ENCODE measurements at regions not wholly inside any gene's neighbourhood (a gene's known extent, or its start where the extent isn't known, plus 50 kb on each side); places are given as distances from the start of the nearest gene placed in this dataset.

- WGBS (ENCODE audit: extremely low coverage, insufficient coverage, insufficient read length) = no CpG with 5 or more reads among the region's 11 CpGs
- no peak overlapping the region for H3K9ac ChIP-seq (ENCODE audit: low read length)
- no peak overlapping the region for H3K18ac ChIP-seq (ENCODE audit: low read length)
- H3K9me3 ChIP-seq (ENCODE audit: insufficient read depth, low read depth, low read length) = no peaks in the 10 kb centered on the region
- H2BK5ac ChIP-seq (ENCODE audit: low read depth, low read length, poor library complexity) = no peak overlapping the region
- H4K8ac ChIP-seq (ENCODE audit: low read depth, low read length) = no peak overlapping the region
- no peaks in the 10 kb centered on the region for H3K79me2 ChIP-seq (ENCODE audit: control insufficient read depth, insufficient read depth, low read length, poor library complexity)
- no peaks in the 10 kb centered on the region for H3K27me3 ChIP-seq (ENCODE audit: insufficient read depth, low read length)
- no peak overlapping the region for H4K91ac ChIP-seq (ENCODE audit: low read depth, low read length)
- H3K27ac ChIP-seq (ENCODE audit: low read depth, low read length) = no peak overlapping the region
- no peak overlapping the region for H3K23ac ChIP-seq (ENCODE audit: low read length)
- H3K4ac ChIP-seq (ENCODE audit: low read depth, low read length) = no peak overlapping the region
- H3K36me3 ChIP-seq (ENCODE audit: control insufficient read depth in 1 of 2, insufficient read depth in 2 of 2, low read length in 2 of 2) = no peaks in the 10 kb centered on the region
- H3K79me1 ChIP-seq (ENCODE audit: low read length) = no peaks in the 10 kb centered on the region
- no peak overlapping the region for H2BK12ac ChIP-seq (ENCODE audit: low read length)
- DNase-seq = no peak
- no peak overlapping the region for H3K4me2 ChIP-seq (ENCODE audit: low read length)
- H2AK5ac ChIP-seq (ENCODE audit: low read length) = no peak overlapping the region
- no peak overlapping the region for H2AFZ ChIP-seq (ENCODE audit: insufficient read depth, low read length, poor library complexity)
- H2BK120ac ChIP-seq (ENCODE audit: insufficient read depth, low read length, poor library complexity) = no peak overlapping the region
- no peak overlapping the region for H3K4me3 ChIP-seq (ENCODE audit: low read depth, low read length)
- H3K4me1 ChIP-seq (ENCODE audit: control insufficient read depth in 1 of 2, insufficient read depth in 2 of 2, low read length in 2 of 2) = no peaks in the 10 kb centered on the region
- H4K12ac ChIP-seq (ENCODE audit: low read depth, low read length) = no peak overlapping the region
- H3K14ac ChIP-seq (ENCODE audit: low read length) = no peak overlapping the region
Measured at GRCh38 chr14:55500219-55500701, 59.8 kb upstream of the TBPL2 start.

GRCh38 chr14:55500708-55501107, 60.3 kb upstream of the TBPL2 start:
- Histone ChIP-seq H3K14ac (ENCODE audit: low read length) (no peak overlapping the region), H3K4me1 (ENCODE audit: control insufficient read depth in 1 of 2, insufficient read depth in 2 of 2, low read length in 2 of 2) (no peaks in the 10 kb centered on the region)

GRCh38 chr14:55502746-55503284, 62.4 kb upstream of the TBPL2 start:
- no peak overlapping the region for H2AFZ ChIP-seq (ENCODE audit: insufficient read depth, low read length, poor library complexity)
- H3K79me1 ChIP-seq (ENCODE audit: low read length) = no peaks in the 10 kb centered on the region
- WGBS (ENCODE audit: extremely low coverage, insufficient coverage, insufficient read length) = no CpG with 5 or more reads among the region's 3 CpGs
- no peak overlapping the region for H4K91ac ChIP-seq (ENCODE audit: low read depth, low read length)
- no peak overlapping the region for H3K23ac ChIP-seq (ENCODE audit: low read length)
- no peak overlapping the region for H3K9ac ChIP-seq (ENCODE audit: low read length)
- no peak overlapping the region for H2AK5ac ChIP-seq (ENCODE audit: low read length)
- H3K27ac ChIP-seq (ENCODE audit: low read depth, low read length) = no peak overlapping the region
- no peaks in the 10 kb centered on the region for H3K36me3 ChIP-seq (ENCODE audit: control insufficient read depth in 1 of 2, insufficient read depth in 2 of 2, low read length in 2 of 2)
- H4K12ac ChIP-seq (ENCODE audit: low read depth, low read length) = no peak overlapping the region
- H3K4ac ChIP-seq (ENCODE audit: low read depth, low read length) = no peak overlapping the region
- no peak overlapping the region for H3K4me2 ChIP-seq (ENCODE audit: low read length)
- H2BK120ac ChIP-seq (ENCODE audit: insufficient read depth, low read length, poor library complexity) = no peak overlapping the region
- H3K14ac ChIP-seq (ENCODE audit: low read length) = no peak overlapping the region
- no peaks in the 10 kb centered on the region for H3K4me1 ChIP-seq (ENCODE audit: control insufficient read depth in 1 of 2, insufficient read depth in 2 of 2, low read length in 2 of 2)
- no peaks in the 10 kb centered on the region for H3K27me3 ChIP-seq (ENCODE audit: insufficient read depth, low read length)
- no peak overlapping the region for H2BK5ac ChIP-seq (ENCODE audit: low read depth, low read length, poor library complexity)
- no peak overlapping the region for H3K18ac ChIP-seq (ENCODE audit: low read length)
- no peaks in the 10 kb centered on the region for H3K9me3 ChIP-seq (ENCODE audit: insufficient read depth, low read depth, low read length)
- no peaks in the 10 kb centered on the region for H3K79me2 ChIP-seq (ENCODE audit: control insufficient read depth, insufficient read depth, low read length, poor library complexity)
- no peak overlapping the region for H3K4me3 ChIP-seq (ENCODE audit: low read depth, low read length)
- no peak overlapping the region for H2BK12ac ChIP-seq (ENCODE audit: low read length)
- DNase-seq = no peak
- no peak overlapping the region for H4K8ac ChIP-seq (ENCODE audit: low read depth, low read length)

More at GRCh38 chr14:55500708-55501107, 60.3 kb upstream of the TBPL2 start:
- Histone ChIP-seq H2AFZ (ENCODE audit: insufficient read depth, low read length, poor library complexity) (no peak overlapping the region), H3K9ac (ENCODE audit: low read length) (no peak overlapping the region), H4K8ac (ENCODE audit: low read depth, low read length) (no peak overlapping the region), H3K36me3 (ENCODE audit: control insufficient read depth in 1 of 2, insufficient read depth in 2 of 2, low read length in 2 of 2) (no peaks in the 10 kb centered on the region), H3K4me3 (ENCODE audit: low read depth, low read length) (no peak overlapping the region), H3K4me2 (ENCODE audit: low read length) (no peak overlapping the region), H2BK5ac (ENCODE audit: low read depth, low read length, poor library complexity) (no peak overlapping the region), H2BK12ac (ENCODE audit: low read length) (no peak overlapping the region), H4K12ac (ENCODE audit: low read depth, low read length) (no peak overlapping the region), H3K9me3 (ENCODE audit: insufficient read depth, low read depth, low read length) (no peaks in the 10 kb centered on the region), H3K79me2 (ENCODE audit: control insufficient read depth, insufficient read depth, low read length, poor library complexity) (no peaks in the 10 kb centered on the region), H3K4ac (ENCODE audit: low read depth, low read length) (no peak overlapping the region), H4K91ac (ENCODE audit: low read depth, low read length) (no peak overlapping the region), H3K23ac (ENCODE audit: low read length) (no peak overlapping the region), H2AK5ac (ENCODE audit: low read length) (no peak overlapping the region), H3K79me1 (ENCODE audit: low read length) (no peaks in the 10 kb centered on the region), H3K27ac (ENCODE audit: low read depth, low read length) (no peak overlapping the region), H3K27me3 (ENCODE audit: insufficient read depth, low read length) (no peaks in the 10 kb centered on the region), H2BK120ac (ENCODE audit: insufficient read depth, low read length, poor library complexity) (no peak overlapping the region), H3K18ac (ENCODE audit: low read length) (no peak overlapping the region)
- DNase-seq = no peak
- no CpG with 5 or more reads among the region's 3 CpGs for WGBS (ENCODE audit: extremely low coverage, insufficient coverage, insufficient read length)

GRCh38 chr14:55505846-55506245, 65.4 kb upstream of the TBPL2 start:
- H2AK5ac ChIP-seq (ENCODE audit: low read length) = no peak overlapping the region
- WGBS (ENCODE audit: extremely low coverage, insufficient coverage, insufficient read length) = no CpG with 5 or more reads among the region's 4 CpGs
- H3K4me3 ChIP-seq (ENCODE audit: low read depth, low read length) = no peak overlapping the region
- H3K27ac ChIP-seq (ENCODE audit: low read depth, low read length) = no peak overlapping the region
- H3K9ac ChIP-seq (ENCODE audit: low read length) = no peak overlapping the region
- no peak for DNase-seq
- no peak overlapping the region for H2BK5ac ChIP-seq (ENCODE audit: low read depth, low read length, poor library complexity)
- no peak overlapping the region for H3K14ac ChIP-seq (ENCODE audit: low read length)
- no peak overlapping the region for H3K23ac ChIP-seq (ENCODE audit: low read length)
- H4K12ac ChIP-seq (ENCODE audit: low read depth, low read length) = no peak overlapping the region
- H3K18ac ChIP-seq (ENCODE audit: low read length) = no peak overlapping the region
- no peak overlapping the region for H4K91ac ChIP-seq (ENCODE audit: low read depth, low read length)
- H3K27me3 ChIP-seq (ENCODE audit: insufficient read depth, low read length) = no peaks in the 10 kb centered on the region
- no peak overlapping the region for H2BK12ac ChIP-seq (ENCODE audit: low read length)
- H3K4me2 ChIP-seq (ENCODE audit: low read length) = no peak overlapping the region
- no peaks in the 10 kb centered on the region for H3K79me2 ChIP-seq (ENCODE audit: control insufficient read depth, insufficient read depth, low read length, poor library complexity)
- H3K79me1 ChIP-seq (ENCODE audit: low read length) = no peaks in the 10 kb centered on the region
- no peak overlapping the region for H2AFZ ChIP-seq (ENCODE audit: insufficient read depth, low read length, poor library complexity)
- no peaks in the 10 kb centered on the region for H3K9me3 ChIP-seq (ENCODE audit: insufficient read depth, low read depth, low read length)
- H2BK120ac ChIP-seq (ENCODE audit: insufficient read depth, low read length, poor library complexity) = no peak overlapping the region
- H3K4me1 ChIP-seq (ENCODE audit: control insufficient read depth in 1 of 2, insufficient read depth in 2 of 2, low read length in 2 of 2) = no peaks in the 10 kb centered on the region
- no peak overlapping the region for H3K4ac ChIP-seq (ENCODE audit: low read depth, low read length)
- H4K8ac ChIP-seq (ENCODE audit: low read depth, low read length) = no peak overlapping the region
- no peaks in the 10 kb centered on the region for H3K36me3 ChIP-seq (ENCODE audit: control insufficient read depth in 1 of 2, insufficient read depth in 2 of 2, low read length in 2 of 2)

All from trophoblast cell (in vitro differentiated cells and primary cell).